ENCODE measurements at regions not wholly inside any gene's neighbourhood (a gene's known extent, or its start where the extent isn't known, plus 50 kb on each side); places are given as distances from the start of the nearest gene placed in this dataset.

- TF ChIP-seq CTCF (IDR thresholded peaks at IDR 0.05; ENCODE audit: extremely low read depth, missing control alignments), result no peak
- DNase-seq (ENCODE audit: low spot score), result no peak
These were observed 345.6 kb downstream of the AKAIN1 start for GRCh38 chr18:4851301-4851976.

DNA sequence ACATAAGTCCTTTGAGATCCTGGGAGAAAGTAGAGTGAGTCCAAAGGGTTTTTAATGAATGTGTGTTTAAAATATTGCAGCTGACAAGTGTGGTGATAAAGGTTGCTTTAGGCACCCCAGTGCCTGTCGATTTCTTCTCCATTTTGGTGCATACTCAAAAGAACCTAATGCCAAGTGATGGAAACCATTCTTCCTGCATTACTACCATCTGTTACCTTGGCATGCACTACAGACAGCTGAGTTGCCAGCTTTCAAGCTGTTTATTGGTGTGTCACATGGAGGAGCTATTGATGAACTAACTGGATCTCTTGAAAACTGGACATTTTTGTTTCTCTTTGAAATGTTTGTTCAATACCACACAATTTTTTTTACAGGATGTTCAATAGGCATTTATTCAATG is 350.0 kb downstream of the AKAIN1 start:
- TF ChIP-seq CTCF (IDR thresholded peaks at IDR 0.05; ENCODE audit: extremely low read depth, missing control alignments), result no peak
- no peak for DNase-seq (ENCODE audit: low spot score)

DNA sequence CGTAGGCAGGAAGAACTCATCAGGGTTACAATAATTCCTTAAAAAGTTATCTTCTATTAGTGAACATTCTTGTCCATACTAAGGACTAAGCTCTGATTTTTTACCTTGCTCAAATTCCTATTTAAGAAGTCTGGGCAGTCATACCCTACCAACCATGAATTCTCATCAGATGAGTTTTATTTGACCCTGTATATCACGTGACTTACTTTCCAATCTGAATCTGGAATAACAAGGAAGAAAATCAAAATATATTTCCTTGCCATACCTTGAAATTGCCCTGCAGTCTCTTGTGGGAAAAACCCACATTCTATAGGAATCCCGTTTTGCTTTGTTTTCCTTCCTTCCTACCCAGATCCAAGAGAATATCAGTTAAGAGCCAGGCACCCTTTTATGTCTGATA is 352.7 kb downstream of the AKAIN1 start:
- no peak for DNase-seq (ENCODE audit: low spot score)
- TF ChIP-seq CTCF (IDR thresholded peaks at IDR 0.05; ENCODE audit: extremely low read depth, missing control alignments), result no peak

GRCh38 chr18:4843771-4844170 is 353.3 kb downstream of the AKAIN1 start:
- DNase-seq (ENCODE audit: low spot score), result no peak
- no peak for TF ChIP-seq CTCF (IDR thresholded peaks at IDR 0.05; ENCODE audit: extremely low read depth, missing control alignments)

GRCh38 chr18:4842751-4843150 is 354.3 kb downstream of the AKAIN1 start:
- DNase-seq (ENCODE audit: low spot score), result no peak
- no peak for TF ChIP-seq CTCF (IDR thresholded peaks at IDR 0.05; ENCODE audit: extremely low read depth, missing control alignments)

GRCh38 chr18:4842287-4842686 is 354.8 kb downstream of the AKAIN1 start:
- TF ChIP-seq CTCF (IDR thresholded peaks at IDR 0.05; ENCODE audit: extremely low read depth, missing control alignments), result no peak
- DNase-seq (ENCODE audit: low spot score), result no peak

- no peak for DNase-seq (ENCODE audit: low spot score)
- no peak for TF ChIP-seq CTCF (IDR thresholded peaks at IDR 0.05; ENCODE audit: extremely low read depth, missing control alignments)
These were observed 357.4 kb downstream of the AKAIN1 start for GRCh38 chr18:4839639-4840038.
